K562 (cell line): ENCODE measurements at regions not wholly inside any gene's neighbourhood (a gene's known extent, or its start where the extent isn't known, plus 50 kb on each side); places are given as distances from the start of the nearest gene placed in this dataset.

ENCODE experiments used
- ATAC-seq: fragments of 200-7000 bp; cut with Tn5 transposase; 3 replicates; pipeline ENCODE4 v1.9.1; 2020; ENCODE audit warnings: moderate library complexity
- BruUV-seq: library from RNA; stranded (reverse); fragments of 400-500 nt; replicated peaks from 2 replicates; lab custom pipeline; 2021; lab: Mats Ljungman, UMichigan
- CTCF ChIA-PET: fragments of 300-600 bp; formaldehyde crosslinking; extraction: SDS; loops from one replicate; lab custom pipeline; 2021; ENCODE audit warnings: low intra/inter-chr PET ratio; lab: Yijun Ruan, JAX
- POLR2A ChIA-PET: fragments of 300-600, 350-650 bp; sonication (Branson Sonifier 250); formaldehyde crosslinking; extraction: SDS; loops from one replicate; lab custom pipeline; 2021; ENCODE audit warnings: antibody characterized with exemption, inconsistent platforms; lab: Yijun Ruan, JAX
- DNase-seq, 4 experiments: peaks; one replicate each; pipeline versions ENCODE4 v3.0.0 to v3.0.0-alpha.2; 2011 to 2018; ENCODE audit warnings: low spot score in 3 of 4, mixed read lengths in 3 of 4; ENCODE audit errors: extremely low read depth in 1 of 4
- FAIRE-seq: peaks from 2 replicates; lab custom pipeline; 2011; peaks lifted over from hg19 to GRCh38; lab: Jason Lieb, UNC
- H2AFZ ChIP-seq: 2 replicates; pipeline ENCODE4 v1.6.0; 2011; ENCODE audit warnings: low read depth, low read length, control low read depth, inconsistent platforms
- H3K27ac ChIP-seq: fragments of 200-600 bp; 3 replicates; pipeline ENCODE4 v1.8.0; 2011; ENCODE audit warnings: low read depth, mild to moderate bottlenecking, control low read depth, inconsistent platforms, low read length, moderate library complexity, mixed read lengths; ENCODE audit errors: extremely low read depth
- H3K27me3 ChIP-seq, 2 experiments: fragments of 300-600 bp in 1 of 2; 2 replicates in 1 of 2; 3 replicates in 1 of 2; pipeline versions ENCODE4 v1.6.0 to v1.8.0; 2011; ENCODE audit warnings: inconsistent platforms in 2 of 2, low read length in 2 of 2, mild to moderate bottlenecking in 1 of 2, mixed read lengths in 1 of 2, moderate library complexity in 1 of 2; ENCODE audit not compliant: control insufficient read depth in 2 of 2, insufficient read depth in 2 of 2
- H3K36me3 ChIP-seq: fragments of 300-600 bp; 3 replicates; pipeline ENCODE4 v1.8.0; 2011; ENCODE audit warnings: mild to moderate bottlenecking, low read length, inconsistent platforms; ENCODE audit not compliant: control insufficient read depth, insufficient read depth
- H3K4me1 ChIP-seq, 2 experiments: fragments of 200-600 bp in 1 of 2; replicated peaks in 1 of 2; 2 replicates in 1 of 2; 3 replicates in 1 of 2; pipeline versions ENCODE4 v1.5.1 to v1.8.0; 2011; ENCODE audit warnings: inconsistent platforms in 2 of 2, low read length in 2 of 2, mild to moderate bottlenecking in 1 of 2, mixed read lengths in 1 of 2, moderate library complexity in 1 of 2; ENCODE audit not compliant: control insufficient read depth in 2 of 2, insufficient read depth in 2 of 2
- H3K4me2 ChIP-seq: 2 replicates; pipeline ENCODE4 v1.6.1; 2011; ENCODE audit warnings: low read length, control low read depth, inconsistent platforms, mixed read lengths; ENCODE audit not compliant: insufficient read depth
- H3K4me3 ChIP-seq: fragments of 200-600 bp; sonication (generic), shearing (Covaris generic); 2 replicates; pipeline ENCODE4 v1.5.1; 2016; ENCODE audit warnings: control low read depth, inconsistent platforms
- H3K79me2 ChIP-seq: fragments of 200-600 bp; 3 replicates; pipeline ENCODE4 v1.8.0; 2011; ENCODE audit warnings: low read length, inconsistent platforms; ENCODE audit not compliant: control insufficient read depth, insufficient read depth
- H3K9ac ChIP-seq, 2 experiments: 2 replicates each; pipeline versions ENCODE4 v1.6.0 to v1.6.1; 2011; ENCODE audit warnings: low read depth in 2 of 2, low read length in 2 of 2, control low read depth in 1 of 2, inconsistent platforms in 1 of 2, mild to moderate bottlenecking in 1 of 2, mixed read lengths in 1 of 2; ENCODE audit not compliant: insufficient read depth in 1 of 2
- H3K9me1 ChIP-seq: one replicate; pipeline ENCODE4 v1.6.0; 2011; ENCODE audit warnings: inconsistent platforms, mild to moderate bottlenecking, low read length, moderate library complexity; ENCODE audit not compliant: control insufficient read depth, insufficient read depth
- H3K9me3 ChIP-seq: replicated peaks from 2 replicates; pipeline ENCODE4 v1.5.1; 2011; ENCODE audit warnings: low read depth, low read length, inconsistent platforms; ENCODE audit not compliant: control insufficient read depth, insufficient read depth
- H4K20me1 ChIP-seq: replicated peaks from 2 replicates; pipeline ENCODE4 v1.6.1; 2011; ENCODE audit warnings: low read length, inconsistent platforms, mixed read lengths; ENCODE audit not compliant: control insufficient read depth, insufficient read depth
- C11orf30 ChIP-seq: fragments of 450-650 bp; IDR thresholded peaks from 2 replicates; pipeline ENCODE4 v1.6.1; 2016; ENCODE audit warnings: low read depth, mild to moderate bottlenecking
- LARP7 ChIP-seq: fragments of 450-650 bp; IDR thresholded peaks from 2 replicates; pipeline ENCODE4 v1.6.1; 2016
- NFATC3 ChIP-seq: fragments of 450-650 bp; IDR thresholded peaks from 2 replicates; pipeline ENCODE4 v1.6.1; 2017; ENCODE audit warnings: mild to moderate bottlenecking
- PPARD ChIP-seq: fragments of 250-450 bp; sonication (Bioruptor Pico); IDR thresholded peaks from 2 replicates; pipeline ENCODE4 v1.8.0; 2022; ENCODE audit warnings: inconsistent platforms, mild to moderate bottlenecking, moderate library complexity
- SP1 ChIP-seq: sonication (generic); formaldehyde crosslinking; IDR thresholded peaks from 2 replicates; pipeline ENCODE4 v1.8.1; 2022; ENCODE audit warnings: mild to moderate bottlenecking, missing genetic modification reagents
- ZC3H8 ChIP-seq: fragments of 450-650 bp; IDR thresholded peaks from 2 replicates; pipeline ENCODE4 v1.6.1; 2017
- ZSCAN32 ChIP-seq: fragments of 450-650 bp; formaldehyde crosslinking; IDR thresholded peaks from 2 replicates; pipeline ENCODE4 v1.4.0; 2020; ENCODE audit warnings: mild to moderate bottlenecking, moderate library complexity
- WGBS: fragments of 100-300 bp; shearing (Covaris generic); methylation state at CpG from one replicate; pipeline ENCODE4 v1.1.6; 2016; ENCODE audit warnings: low coverage, mixed read lengths; ENCODE audit not compliant: insufficient coverage; ENCODE audit errors: missing lambda C conversion rate; 5-methylcytosine and 5-hydroxymethylcytosine counted together
- in situ Hi-C: fragments of 300-500 bp; cut with MboI; formaldehyde crosslinking; loops from 4 replicates; pipeline ENCODE4 v1.15.0; 2018; ENCODE audit warnings: inconsistent platforms, mixed read lengths
- intact Hi-C: fragments of 100-400 bp; cut with micrococcal nuclease; formaldehyde crosslinking; loops from 2 replicates; pipeline ENCODE4 v1.14.2; 2022
- TF ChIP-seq, protein P1 (sequence below): fragments of 250-450 bp; sonication (Bioruptor Pico); IDR thresholded peaks from 2 replicates; pipeline ENCODE4 v1.4.0; 2020; ENCODE audit warnings: mild to moderate bottlenecking, moderate library complexity
- TF ChIP-seq, protein P2 (sequence below): fragments of 250-450 bp; sonication (Bioruptor Pico); IDR thresholded peaks from 2 replicates; pipeline ENCODE4 v1.4.0; 2020; ENCODE audit warnings: mild to moderate bottlenecking
- TF ChIP-seq, protein P3 (sequence below), 3 experiments: fragments of 200-800 bp in 1 of 3; fragments of 250-450 bp in 1 of 3; fragments of 450-650 bp in 1 of 3; sonication (Bioruptor Pico) in 1 of 3; sonication (Bioruptor generic) in 1 of 3; formaldehyde crosslinking in 1 of 3; IDR thresholded peaks; 2 replicates each; pipeline versions ENCODE4 v1.6.1 to v1.8.0; 2016 to 2022; ENCODE audit warnings: mild to moderate bottlenecking in 2 of 3, missing genetic modification characterization in 2 of 3, missing compliant biosample characterization in 1 of 3, moderate library complexity in 1 of 3
- TF ChIP-seq, protein P4 (sequence below), 2 experiments: fragments of 150-350 bp in 1 of 2; IDR thresholded peaks; 2 replicates each; pipeline ENCODE4 v1.6.1; 2012 to 2016; ENCODE audit warnings: low read depth in 2 of 2, low read length in 2 of 2, mild to moderate bottlenecking in 1 of 2, moderate library complexity in 1 of 2

DNA sequence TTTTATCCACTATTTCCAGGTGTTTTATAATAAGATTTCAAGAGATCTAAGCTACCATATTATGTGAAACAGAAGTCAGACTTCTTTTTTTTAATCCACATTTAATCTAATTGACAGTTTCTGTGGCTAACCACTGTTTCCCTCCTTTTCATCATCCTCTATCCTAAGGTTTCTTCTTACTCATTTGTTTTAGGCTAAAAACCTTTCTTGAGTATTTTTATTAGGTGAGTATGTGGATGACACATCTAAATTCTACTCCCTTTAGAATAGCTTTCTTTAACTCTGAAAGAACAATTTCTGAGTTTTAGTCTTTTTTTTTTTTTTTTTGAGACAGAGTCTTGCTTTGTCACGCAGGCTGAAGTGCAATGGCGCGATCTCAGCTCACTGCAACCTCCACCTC is 62.7 kb downstream of the NPY start:
- no peaks in the 10 kb centered on the region for H3K9me1 ChIP-seq
- DNase-seq = no peak
- intact Hi-C loops = no loop called here
- ATAC-seq = no peak
- no TSS peak for BruUV-seq
- H3K36me3 ChIP-seq = no peaks in the 10 kb centered on the region
- no peak overlapping the region for H3K4me2 ChIP-seq
- H3K79me2 ChIP-seq = no peaks in the 10 kb centered on the region
- H3K9ac ChIP-seq = no peak overlapping the region
- no peak overlapping the region for H3K27ac ChIP-seq
- ChIA-PET POLR2A (interaction anchor here (1.4 kb wide), 1 partner anchor 11 kb away, joined by 3 read pairs; no protein-coding TSS in a partner anchor), CTCF (interaction anchor here (0.8 kb wide), 1 partner anchor 950 kb away, joined by 3 read pairs; no protein-coding TSS in a partner anchor)
- H2AFZ ChIP-seq = no peak overlapping the region
- 6% methylated on average over 3 of the region's 3 CpGs for WGBS
- no peaks in the 10 kb centered on the region for H3K4me1 ChIP-seq
- in situ Hi-C loops = no loop called here
- H3K27me3 ChIP-seq = peaks cover 0 to 2% of the 10 kb centered on the region in 2 experiments; a peak in 1 of 5 replicates
- no peaks in the 10 kb centered on the region for H3K9me3 ChIP-seq
- no peaks in the 10 kb centered on the region for H4K20me1 ChIP-seq
- H3K4me3 ChIP-seq = no peak overlapping the region
- no peak for FAIRE-seq
- TF ChIP-seq, protein P1, sequence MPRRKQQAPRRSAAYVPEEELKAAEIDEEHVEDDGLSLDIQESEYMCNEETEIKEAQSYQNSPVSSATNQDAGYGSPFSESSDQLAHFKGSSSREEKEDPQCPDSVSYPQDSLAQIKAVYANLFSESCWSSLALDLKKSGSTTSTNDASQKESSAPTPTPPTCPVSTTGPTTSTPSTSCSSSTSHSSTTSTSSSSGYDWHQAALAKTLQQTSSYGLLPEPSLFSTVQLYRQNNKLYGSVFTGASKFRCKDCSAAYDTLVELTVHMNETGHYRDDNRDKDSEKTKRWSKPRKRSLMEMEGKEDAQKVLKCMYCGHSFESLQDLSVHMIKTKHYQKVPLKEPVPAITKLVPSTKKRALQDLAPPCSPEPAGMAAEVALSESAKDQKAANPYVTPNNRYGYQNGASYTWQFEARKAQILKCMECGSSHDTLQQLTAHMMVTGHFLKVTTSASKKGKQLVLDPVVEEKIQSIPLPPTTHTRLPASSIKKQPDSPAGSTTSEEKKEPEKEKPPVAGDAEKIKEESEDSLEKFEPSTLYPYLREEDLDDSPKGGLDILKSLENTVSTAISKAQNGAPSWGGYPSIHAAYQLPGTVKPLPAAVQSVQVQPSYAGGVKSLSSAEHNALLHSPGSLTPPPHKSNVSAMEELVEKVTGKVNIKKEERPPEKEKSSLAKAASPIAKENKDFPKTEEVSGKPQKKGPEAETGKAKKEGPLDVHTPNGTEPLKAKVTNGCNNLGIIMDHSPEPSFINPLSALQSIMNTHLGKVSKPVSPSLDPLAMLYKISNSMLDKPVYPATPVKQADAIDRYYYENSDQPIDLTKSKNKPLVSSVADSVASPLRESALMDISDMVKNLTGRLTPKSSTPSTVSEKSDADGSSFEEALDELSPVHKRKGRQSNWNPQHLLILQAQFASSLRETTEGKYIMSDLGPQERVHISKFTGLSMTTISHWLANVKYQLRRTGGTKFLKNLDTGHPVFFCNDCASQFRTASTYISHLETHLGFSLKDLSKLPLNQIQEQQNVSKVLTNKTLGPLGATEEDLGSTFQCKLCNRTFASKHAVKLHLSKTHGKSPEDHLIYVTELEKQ = no peak
- TF ChIP-seq PPARD (CRISPR knock-in tag) (no peak), C11orf30 (no peak), LARP7 (no peak), ZSCAN32 (no peak), NFATC3 (no peak), ZC3H8 (no peak), SP1 (CRISPR knock-in tag) (no peak)
- TF ChIP-seq, protein P2, sequence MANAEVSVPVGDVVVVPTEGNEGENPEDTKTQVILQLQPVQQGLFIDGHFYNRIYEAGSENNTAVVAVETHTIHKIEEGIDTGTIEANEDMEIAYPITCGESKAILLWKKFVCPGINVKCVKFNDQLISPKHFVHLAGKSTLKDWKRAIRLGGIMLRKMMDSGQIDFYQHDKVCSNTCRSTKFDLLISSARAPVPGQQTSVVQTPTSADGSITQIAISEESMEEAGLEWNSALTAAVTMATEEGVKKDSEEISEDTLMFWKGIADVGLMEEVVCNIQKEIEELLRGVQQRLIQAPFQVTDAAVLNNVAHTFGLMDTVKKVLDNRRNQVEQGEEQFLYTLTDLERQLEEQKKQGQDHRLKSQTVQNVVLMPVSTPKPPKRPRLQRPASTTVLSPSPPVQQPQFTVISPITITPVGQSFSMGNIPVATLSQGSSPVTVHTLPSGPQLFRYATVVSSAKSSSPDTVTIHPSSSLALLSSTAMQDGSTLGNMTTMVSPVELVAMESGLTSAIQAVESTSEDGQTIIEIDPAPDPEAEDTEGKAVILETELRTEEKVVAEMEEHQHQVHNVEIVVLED = no peak
- TF ChIP-seq, protein P3, sequence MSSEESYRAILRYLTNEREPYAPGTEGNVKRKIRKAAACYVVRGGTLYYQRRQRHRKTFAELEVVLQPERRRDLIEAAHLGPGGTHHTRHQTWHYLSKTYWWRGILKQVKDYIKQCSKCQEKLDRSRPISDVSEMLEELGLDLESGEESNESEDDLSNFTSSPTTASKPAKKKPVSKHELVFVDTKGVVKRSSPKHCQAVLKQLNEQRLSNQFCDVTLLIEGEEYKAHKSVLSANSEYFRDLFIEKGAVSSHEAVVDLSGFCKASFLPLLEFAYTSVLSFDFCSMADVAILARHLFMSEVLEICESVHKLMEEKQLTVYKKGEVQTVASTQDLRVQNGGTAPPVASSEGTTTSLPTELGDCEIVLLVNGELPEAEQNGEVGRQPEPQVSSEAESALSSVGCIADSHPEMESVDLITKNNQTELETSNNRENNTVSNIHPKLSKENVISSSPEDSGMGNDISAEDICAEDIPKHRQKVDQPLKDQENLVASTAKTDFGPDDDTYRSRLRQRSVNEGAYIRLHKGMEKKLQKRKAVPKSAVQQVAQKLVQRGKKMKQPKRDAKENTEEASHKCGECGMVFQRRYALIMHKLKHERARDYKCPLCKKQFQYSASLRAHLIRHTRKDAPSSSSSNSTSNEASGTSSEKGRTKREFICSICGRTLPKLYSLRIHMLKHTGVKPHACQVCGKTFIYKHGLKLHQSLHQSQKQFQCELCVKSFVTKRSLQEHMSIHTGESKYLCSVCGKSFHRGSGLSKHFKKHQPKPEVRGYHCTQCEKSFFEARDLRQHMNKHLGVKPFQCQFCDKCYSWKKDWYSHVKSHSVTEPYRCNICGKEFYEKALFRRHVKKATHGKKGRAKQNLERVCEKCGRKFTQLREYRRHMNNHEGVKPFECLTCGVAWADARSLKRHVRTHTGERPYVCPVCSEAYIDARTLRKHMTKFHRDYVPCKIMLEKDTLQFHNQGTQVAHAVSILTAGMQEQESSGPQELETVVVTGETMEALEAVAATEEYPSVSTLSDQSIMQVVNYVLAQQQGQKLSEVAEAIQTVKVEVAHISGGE (CRISPR knock-in tag; IDR thresholded peaks at IDR 0.05) = no peak
- TF ChIP-seq, protein P4, sequence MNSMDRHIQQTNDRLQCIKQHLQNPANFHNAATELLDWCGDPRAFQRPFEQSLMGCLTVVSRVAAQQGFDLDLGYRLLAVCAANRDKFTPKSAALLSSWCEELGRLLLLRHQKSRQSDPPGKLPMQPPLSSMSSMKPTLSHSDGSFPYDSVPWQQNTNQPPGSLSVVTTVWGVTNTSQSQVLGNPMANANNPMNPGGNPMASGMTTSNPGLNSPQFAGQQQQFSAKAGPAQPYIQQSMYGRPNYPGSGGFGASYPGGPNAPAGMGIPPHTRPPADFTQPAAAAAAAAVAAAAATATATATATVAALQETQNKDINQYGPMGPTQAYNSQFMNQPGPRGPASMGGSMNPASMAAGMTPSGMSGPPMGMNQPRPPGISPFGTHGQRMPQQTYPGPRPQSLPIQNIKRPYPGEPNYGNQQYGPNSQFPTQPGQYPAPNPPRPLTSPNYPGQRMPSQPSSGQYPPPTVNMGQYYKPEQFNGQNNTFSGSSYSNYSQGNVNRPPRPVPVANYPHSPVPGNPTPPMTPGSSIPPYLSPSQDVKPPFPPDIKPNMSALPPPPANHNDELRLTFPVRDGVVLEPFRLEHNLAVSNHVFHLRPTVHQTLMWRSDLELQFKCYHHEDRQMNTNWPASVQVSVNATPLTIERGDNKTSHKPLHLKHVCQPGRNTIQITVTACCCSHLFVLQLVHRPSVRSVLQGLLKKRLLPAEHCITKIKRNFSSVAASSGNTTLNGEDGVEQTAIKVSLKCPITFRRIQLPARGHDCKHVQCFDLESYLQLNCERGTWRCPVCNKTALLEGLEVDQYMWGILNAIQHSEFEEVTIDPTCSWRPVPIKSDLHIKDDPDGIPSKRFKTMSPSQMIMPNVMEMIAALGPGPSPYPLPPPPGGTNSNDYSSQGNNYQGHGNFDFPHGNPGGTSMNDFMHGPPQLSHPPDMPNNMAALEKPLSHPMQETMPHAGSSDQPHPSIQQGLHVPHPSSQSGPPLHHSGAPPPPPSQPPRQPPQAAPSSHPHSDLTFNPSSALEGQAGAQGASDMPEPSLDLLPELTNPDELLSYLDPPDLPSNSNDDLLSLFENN (IDR thresholded peaks at IDR 0.05; ENCODE audit: low read depth in 2 of 2, low read length in 2 of 2) = no peak
